ENCODE measurements at regions not wholly inside any gene's neighbourhood (a gene's known extent, or its start where the extent isn't known, plus 50 kb on each side); places are given as distances from the start of the nearest gene placed in this dataset.

DNA sequence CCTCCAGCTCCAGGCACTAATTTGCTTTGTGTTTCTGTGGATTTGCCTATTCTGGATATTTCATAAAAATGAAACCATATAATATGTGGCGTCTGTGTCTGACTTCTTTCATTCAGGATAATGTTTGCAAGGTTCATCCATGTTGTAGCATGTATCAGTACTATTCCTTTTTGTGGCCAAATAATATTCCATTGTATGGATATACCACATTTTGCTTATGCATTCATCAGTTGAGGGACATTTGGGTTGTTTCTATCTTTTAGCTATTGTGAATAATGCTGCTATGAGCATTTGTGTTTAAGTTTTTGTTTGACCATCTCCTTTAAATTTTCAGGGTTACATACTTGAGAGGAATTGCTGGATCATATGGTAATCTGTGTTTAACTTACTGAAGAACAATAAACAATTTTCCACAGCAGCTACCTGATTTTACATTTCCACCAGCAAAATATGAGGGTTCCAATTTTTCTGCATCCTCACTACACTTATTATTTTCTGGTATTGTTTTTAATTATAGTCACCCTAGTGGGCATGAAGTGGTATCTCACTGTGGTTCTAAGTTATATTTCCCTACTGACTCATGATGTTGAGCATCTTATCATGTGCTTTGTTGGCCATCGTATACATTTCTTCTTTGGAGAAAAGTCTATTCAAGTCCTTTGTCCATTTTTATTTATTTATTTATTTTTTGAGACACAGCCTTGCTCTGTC, 63.9 kb downstream of the GCNT4 start:
- TF ChIP-seq, protein P1, sequence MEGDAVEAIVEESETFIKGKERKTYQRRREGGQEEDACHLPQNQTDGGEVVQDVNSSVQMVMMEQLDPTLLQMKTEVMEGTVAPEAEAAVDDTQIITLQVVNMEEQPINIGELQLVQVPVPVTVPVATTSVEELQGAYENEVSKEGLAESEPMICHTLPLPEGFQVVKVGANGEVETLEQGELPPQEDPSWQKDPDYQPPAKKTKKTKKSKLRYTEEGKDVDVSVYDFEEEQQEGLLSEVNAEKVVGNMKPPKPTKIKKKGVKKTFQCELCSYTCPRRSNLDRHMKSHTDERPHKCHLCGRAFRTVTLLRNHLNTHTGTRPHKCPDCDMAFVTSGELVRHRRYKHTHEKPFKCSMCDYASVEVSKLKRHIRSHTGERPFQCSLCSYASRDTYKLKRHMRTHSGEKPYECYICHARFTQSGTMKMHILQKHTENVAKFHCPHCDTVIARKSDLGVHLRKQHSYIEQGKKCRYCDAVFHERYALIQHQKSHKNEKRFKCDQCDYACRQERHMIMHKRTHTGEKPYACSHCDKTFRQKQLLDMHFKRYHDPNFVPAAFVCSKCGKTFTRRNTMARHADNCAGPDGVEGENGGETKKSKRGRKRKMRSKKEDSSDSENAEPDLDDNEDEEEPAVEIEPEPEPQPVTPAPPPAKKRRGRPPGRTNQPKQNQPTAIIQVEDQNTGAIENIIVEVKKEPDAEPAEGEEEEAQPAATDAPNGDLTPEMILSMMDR (conservative IDR thresholded peaks at IDR 0.05), result peak; percentile 3; the same call in 1 of the 2 replicates
- no peak for TF ChIP-seq ZFX (IDR thresholded peaks at IDR 0.05)
- no peak overlapping the region for H3K27ac ChIP-seq

DNA sequence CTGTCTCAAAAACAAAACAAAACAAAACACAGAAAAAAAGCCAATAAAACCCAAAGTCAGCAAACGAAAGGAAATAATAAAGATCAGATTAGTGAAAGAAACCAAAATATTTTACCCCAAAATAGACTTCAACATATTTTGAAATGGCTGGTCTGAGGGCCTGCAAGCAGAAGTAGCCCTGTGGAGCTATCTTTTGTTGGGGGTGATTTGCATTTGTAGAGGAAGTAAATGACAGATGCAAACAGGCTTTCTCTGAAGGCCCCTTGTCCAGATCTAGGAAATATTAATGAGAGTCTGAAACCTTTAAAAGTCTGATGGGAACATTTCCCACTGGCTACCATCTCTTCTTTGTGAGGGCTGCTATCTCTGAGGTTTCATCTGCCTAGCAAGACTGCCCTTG, 74.0 kb downstream of the GCNT4 start:
- H3K27ac ChIP-seq, result no peak overlapping the region
- TF ChIP-seq, protein P1 (conservative IDR thresholded peaks at IDR 0.05), result no peak
- no peak for TF ChIP-seq ZFX (IDR thresholded peaks at IDR 0.05)

DNA sequence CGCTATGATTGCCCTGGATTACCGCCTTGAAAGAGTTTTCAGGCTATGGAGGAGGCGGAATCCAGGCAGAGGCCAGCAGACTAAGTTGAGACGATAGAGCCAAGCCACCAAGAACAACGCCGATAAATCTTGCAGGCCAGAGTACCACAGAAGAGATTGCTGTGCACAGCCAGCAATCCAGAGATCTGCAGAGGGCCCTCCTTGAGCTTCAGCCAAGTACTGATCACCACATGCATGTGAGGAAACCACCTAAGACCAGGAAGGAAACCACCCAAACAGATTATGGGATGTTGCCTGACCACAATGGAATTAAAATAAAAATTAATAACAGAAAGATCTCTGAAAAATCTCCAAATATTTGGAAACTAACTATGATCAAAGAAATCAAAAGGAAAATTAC, 74.9 kb downstream of the GCNT4 start:
- H3K27ac ChIP-seq, result no peak overlapping the region
- TF ChIP-seq, protein P1 (conservative IDR thresholded peaks at IDR 0.05), result no peak
- TF ChIP-seq ZFX (IDR thresholded peaks at IDR 0.05), result no peak

DNA sequence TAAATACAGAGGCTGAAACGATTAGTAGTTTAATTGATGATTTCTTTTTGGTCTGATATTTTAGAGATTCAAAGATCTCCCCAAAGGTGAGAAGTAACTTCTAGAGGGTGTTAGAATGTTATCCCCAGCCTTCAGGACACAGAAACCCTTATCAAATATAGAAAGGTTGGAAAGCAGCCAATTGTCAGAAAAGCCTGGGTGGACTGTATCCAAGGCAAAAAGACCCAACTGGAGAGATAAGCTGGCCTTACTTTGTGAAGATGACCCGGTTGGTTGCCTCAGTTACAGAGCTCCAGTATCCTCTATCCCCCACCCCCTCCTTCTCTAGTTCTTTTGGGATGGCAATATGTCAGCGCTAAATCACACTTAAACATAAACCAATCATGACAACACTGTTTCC, 75.7 kb downstream of the GCNT4 start:
- TF ChIP-seq, protein P1 (conservative IDR thresholded peaks at IDR 0.05), result no peak
- TF ChIP-seq ZFX (IDR thresholded peaks at IDR 0.05), result no peak
- no peak overlapping the region for H3K27ac ChIP-seq

DNA sequence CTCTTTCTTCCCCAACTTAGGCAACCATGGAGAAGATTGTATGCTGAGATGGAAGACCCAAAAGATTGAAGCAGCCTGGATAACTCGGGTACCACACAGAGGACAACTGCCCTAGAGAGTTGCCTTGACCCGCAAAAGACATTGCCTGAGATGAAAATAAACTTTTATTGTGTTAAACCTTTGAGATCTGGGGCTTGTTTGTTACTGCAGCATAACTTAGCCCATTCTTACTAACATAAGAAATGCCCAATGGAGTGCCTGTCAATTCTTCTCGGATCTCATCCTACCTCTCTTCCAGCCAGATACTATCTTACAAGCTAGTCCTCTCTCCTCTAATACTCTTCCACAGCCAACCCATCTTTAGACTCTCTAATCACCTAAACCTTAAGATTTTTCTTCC, 76.8 kb downstream of the GCNT4 start:
- H3K27ac ChIP-seq, result no peak overlapping the region
- TF ChIP-seq ZFX (IDR thresholded peaks at IDR 0.05), result no peak
- TF ChIP-seq, protein P1 (conservative IDR thresholded peaks at IDR 0.05), result no peak

DNA sequence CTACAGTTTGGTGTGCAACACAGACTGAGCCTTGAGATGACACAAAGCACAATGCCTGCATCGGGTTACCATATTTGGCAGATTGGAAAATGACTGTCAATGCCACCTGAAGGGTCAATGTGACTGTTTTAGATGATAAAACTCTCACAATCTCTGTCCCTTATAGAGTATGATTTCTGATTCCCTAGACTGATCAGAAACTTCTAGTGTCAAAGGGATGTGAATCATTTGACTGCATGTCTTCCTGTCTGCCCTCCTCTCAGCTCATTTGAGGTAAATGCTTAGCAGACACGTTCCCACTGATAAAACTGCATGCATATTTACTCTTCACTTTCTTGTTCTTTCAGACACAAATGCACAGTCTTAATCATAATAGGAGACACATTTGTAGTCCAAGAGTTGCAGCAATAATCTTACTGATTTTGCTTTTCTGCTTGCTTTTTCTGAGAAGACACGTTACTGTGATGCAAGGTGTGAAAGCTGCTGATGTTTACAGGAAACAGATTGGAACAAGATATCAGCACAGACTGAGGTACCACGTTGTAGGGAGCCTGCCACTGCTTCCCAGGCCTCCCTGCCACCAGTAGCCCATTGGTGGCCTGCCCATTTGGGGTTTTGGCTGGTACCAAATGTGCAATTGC, 77.8 kb downstream of the GCNT4 start:
- TF ChIP-seq, protein P1 (conservative IDR thresholded peaks at IDR 0.05), result no peak
- no peak for TF ChIP-seq ZFX (IDR thresholded peaks at IDR 0.05)
- no peak overlapping the region for H3K27ac ChIP-seq

DNA sequence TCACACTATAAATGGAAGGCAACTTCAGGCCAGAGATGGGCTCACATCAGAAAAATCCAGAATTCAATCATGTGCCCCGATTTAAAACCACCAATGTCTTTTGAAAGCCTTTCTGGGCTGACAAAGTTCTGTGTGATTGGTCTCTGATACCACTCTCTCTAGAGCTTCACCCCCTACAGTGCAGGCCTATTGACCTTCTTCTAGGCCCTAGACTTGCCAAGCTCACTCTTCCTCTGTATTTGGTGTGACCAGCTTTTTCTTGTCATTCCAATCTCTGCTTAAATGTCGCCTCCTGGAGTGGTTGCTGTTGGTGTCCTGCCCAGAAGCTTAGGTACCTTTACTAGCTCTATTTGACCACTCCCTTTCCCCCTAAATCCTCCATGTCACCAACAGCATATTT, 78.7 kb downstream of the GCNT4 start:
- H3K27ac ChIP-seq, result no peak overlapping the region
- TF ChIP-seq ZFX (IDR thresholded peaks at IDR 0.05), result no peak
- TF ChIP-seq, protein P1 (conservative IDR thresholded peaks at IDR 0.05), result no peak
